ENCODE measurements at regions not wholly inside any gene's neighbourhood (a gene's known extent, or its start where the extent isn't known, plus 50 kb on each side); places are given as distances from the start of the nearest gene placed in this dataset.
A peak's percentile ranks its signal among the peaks of the same experiment; 100 is the strongest.

GRCh38 chr12:67449591-67450052 is 180.5 kb downstream of the CAND1 start:
- no peaks in the 10 kb centered on the region for H3K79me2 ChIP-seq (ENCODE audit: control insufficient read depth, insufficient read depth, low read length)
- H3K9ac ChIP-seq (ENCODE audit: control insufficient read depth, insufficient read depth, low read length): no peak overlapping the region
- no peaks in the 10 kb centered on the region for H3K36me3 ChIP-seq (ENCODE audit: control insufficient read depth in 2 of 2, insufficient read depth in 2 of 2, low read length in 1 of 2)
- RAD21 ChIA-PET (ENCODE audit: unreplicated experiment): no interaction called here
- no peaks in the 10 kb centered on the region for H4K20me1 ChIP-seq (ENCODE audit: control insufficient read depth, insufficient read depth)
- H2AFZ ChIP-seq (ENCODE audit: control insufficient read depth, low read depth, low read length): peak overlapping the region; percentile 5
- peak; percentile 82 for DNase-seq (ENCODE audit: low read depth, low spot score)
- CTCF ChIA-PET: no interaction called here
- POLR2A ChIA-PET: no interaction called here
- peak overlapping the region; percentile 36 for H3K4me2 ChIP-seq (ENCODE audit: control insufficient read depth, insufficient read depth)
- FAIRE-seq: no peak
- SMC1A ChIA-PET (ENCODE audit: uncharacterized antibody, unreplicated experiment): no interaction called here
- intact Hi-C loops (cut with micrococcal nuclease; ENCODE audit: unreplicated experiment): loop anchor here (5.0 kb wide), 1 partner anchor 198 kb away; the partner anchor contains the start of gene DYRK2
- no peaks in the 10 kb centered on the region for H3K27me3 ChIP-seq (replicated peaks in 1 of 2; ENCODE audit: control insufficient read depth in 2 of 2, insufficient read depth in 2 of 2, low read length in 1 of 2)
- H3K4me3 ChIP-seq: no peak overlapping the region
- no TSS peak for BruUV-seq (replicated peaks)
- H3K4me1 ChIP-seq (ENCODE audit: control insufficient read depth, insufficient read depth, low read length): peaks cover 45% of the 10 kb centered on the region
- ATAC-seq: peak; percentile 75
- WGBS (ENCODE audit: insufficient coverage, insufficient replicate concordance, low lambda C conversion rate, missing lambda C conversion rate): 8% methylated on average over 6 of the region's 6 CpGs
- peak overlapping the region; percentile 55 for H3K27ac ChIP-seq (ENCODE audit: control insufficient read depth, insufficient read depth)
- peaks cover 24% of the 10 kb centered on the region; the same call in 2 of the 3 replicates for H3K9me3 ChIP-seq (replicated peaks; ENCODE audit: control insufficient read depth, insufficient read depth, low read length)
- in situ Hi-C loops (cut with MboI): loop anchor here (10.0 kb wide), 1 partner anchor 495 kb away; no protein-coding TSS in a partner anchor
- TF ChIP-seq CEBPB (IDR thresholded peaks at IDR 0.05; ENCODE audit: borderline replicate concordance in 1 of 2, low read depth in 2 of 2, low read length in 2 of 2) (no peak; a peak in 1 of 4 replicates), FOXM1 (IDR thresholded peaks at IDR 0.05; ENCODE audit: low read depth, low read length) (0 out of 2 replicates have a peak, but pooled peaks have one; percentile 73), NFYB (IDR thresholded peaks at IDR 0.05; ENCODE audit: insufficient read depth, low read depth, low read length) (no peak), E2F8 (IDR thresholded peaks at IDR 0.05; ENCODE audit: low read depth, partially characterized antibody) (no peak), ATF3 (IDR thresholded peaks at IDR 0.05; ENCODE audit: borderline replicate concordance, extremely low read depth, low read depth, low read length) (no peak), SP1 (IDR thresholded peaks at IDR 0.05; ENCODE audit: low read depth, low read length) (no peak), MYC (IDR thresholded peaks at IDR 0.05; ENCODE audit: insufficient read depth, insufficient read length, insufficient replicate concordance, low read length, severe bottlenecking) (no peak), LARP7 (IDR thresholded peaks at IDR 0.05) (no peak), RELB (IDR thresholded peaks at IDR 0.05; ENCODE audit: low read depth) (no peak), POLR2A (IDR thresholded peaks at IDR 0.05; ENCODE audit: low read depth, low read length) (no peak), NFXL1 (IDR thresholded peaks at IDR 0.05; ENCODE audit: borderline replicate concordance) (no peak), SREBF2 (IDR thresholded peaks at IDR 0.05; ENCODE audit: low read length) (no peak), TAF1 (IDR thresholded peaks at IDR 0.05; ENCODE audit: borderline replicate concordance, low read depth, low read length) (no peak), SMAD5 (IDR thresholded peaks at IDR 0.05; ENCODE audit: low read depth) (no peak), MLLT1 (IDR thresholded peaks at IDR 0.05) (no peak), JUNB (IDR thresholded peaks at IDR 0.05) (peak; percentile 73), IRF4 (IDR thresholded peaks at IDR 0.05; ENCODE audit: low read depth, low read length) (peak; percentile 64; the same call in 1 of the 2 replicates)

Measured in GM12878 (cell line).